ENCODE measurements at regions not wholly inside any gene's neighbourhood (a gene's known extent, or its start where the extent isn't known, plus 50 kb on each side); places are given as distances from the start of the nearest gene placed in this dataset.

DNA sequence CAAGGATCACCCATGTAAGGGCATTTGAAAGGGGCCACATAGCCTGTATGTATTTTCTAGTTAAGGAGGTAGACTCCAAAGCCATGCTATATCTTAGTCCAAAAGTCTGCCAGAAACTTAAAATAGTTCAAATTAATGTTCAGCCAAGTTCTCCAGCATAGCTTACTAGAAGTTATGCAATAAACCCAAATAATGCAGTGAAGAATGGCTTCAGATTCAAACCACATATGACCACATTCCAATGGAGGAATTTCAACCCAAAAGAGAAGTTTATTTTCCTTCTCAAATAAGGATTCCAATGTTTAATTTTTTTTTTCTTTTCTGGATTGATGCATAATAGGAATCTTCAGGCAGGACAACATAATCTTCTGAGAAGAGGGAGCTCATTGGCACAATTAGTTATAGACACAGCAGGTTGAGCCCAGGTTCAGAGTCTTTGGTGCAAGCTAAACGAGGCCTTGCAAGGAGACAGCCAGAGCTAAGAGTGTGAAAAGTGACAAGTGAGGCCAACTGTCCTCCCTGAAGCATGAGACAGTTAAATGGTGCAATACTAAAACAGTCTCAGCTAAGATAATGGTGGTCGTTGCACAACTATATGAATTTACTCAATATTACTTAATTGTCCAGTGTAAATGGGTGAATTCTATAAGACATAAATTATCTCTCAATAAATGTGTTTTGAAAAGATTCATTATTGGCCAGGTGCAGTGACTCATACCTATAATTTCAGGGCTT lies 598.8 kb upstream of the CDH4 start:
- DNase-seq: no peak

DNA sequence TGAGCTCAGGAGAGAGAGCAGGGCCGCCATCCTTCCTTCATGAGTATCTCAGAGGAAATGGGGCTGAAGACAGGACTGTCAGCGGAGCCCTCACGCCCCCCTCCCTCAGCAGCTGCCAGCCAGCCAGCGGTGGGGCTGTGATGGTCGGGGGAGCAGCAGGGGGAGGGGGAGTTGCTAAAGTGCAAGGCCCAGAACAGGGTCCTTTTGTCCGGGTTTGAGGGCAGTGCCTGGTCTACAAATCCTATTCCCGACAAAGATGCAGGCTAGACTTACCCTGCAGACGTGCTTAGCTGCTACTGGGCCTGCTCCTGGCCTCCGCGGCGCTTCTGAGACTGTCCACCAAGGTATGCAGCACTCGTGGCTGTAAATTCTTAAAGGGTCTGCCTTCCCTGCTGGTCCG lies 593.4 kb upstream of the CDH4 start:
- no peak for DNase-seq

DNA sequence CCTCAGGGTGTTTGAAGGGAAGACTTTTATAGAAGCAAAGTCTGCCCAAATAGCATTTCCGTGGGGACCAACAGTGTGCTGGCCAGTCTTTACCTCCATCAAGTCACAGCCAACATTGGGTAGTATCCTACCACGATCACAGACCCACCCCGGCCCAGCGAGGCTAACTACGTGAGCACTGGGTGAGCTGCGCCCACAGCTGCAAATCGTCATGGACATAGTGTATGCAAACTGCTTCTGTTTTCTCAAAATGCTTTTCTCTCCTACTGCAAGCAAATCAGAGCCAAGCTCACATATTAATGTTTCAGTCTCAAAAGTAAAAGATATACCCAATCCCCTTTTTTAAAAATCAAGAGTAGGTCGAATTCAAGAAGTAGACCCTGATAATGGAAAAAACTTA lies 592.8 kb upstream of the CDH4 start:
- DNase-seq: no peak

DNA sequence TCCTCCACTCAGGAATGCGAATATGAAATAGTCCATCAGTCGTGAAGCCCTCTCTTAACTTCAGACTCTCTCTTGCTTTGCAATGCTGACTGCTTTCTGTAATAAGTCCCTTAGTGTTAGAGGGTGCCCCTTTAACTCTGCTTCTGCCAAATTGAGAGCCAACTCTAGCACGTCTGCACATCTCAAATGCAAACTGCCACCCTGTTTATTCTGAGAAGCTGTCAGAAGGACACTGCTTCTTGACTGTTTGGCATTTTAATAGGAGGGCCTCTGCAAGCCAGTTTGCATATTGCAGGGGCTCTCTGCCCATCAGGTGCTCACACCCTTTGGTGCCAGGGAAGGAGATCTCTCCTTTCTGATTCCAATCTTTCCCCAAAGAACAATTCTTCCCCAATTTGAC lies 589.8 kb upstream of the CDH4 start:
- DNase-seq: no peak

DNA sequence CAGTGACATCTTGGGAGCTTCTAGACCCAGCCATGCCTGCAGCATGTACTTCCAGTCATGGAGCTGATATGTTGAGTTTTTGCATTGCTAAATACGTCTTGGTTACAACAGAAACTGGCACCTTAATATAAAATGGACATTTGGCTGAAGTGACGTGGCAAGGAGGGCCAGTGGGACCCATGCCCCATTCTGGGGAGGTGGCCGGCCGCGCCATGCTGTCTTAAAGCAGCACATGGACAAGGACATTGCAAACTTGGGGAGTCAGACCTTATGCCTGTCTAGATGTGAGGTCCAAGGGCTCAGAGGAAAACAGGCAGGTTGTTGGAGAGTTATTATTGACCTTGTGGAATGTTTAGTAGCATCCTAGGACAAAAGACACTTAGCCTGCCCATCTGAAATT lies 588.0 kb upstream of the CDH4 start:
- DNase-seq: no peak

DNA sequence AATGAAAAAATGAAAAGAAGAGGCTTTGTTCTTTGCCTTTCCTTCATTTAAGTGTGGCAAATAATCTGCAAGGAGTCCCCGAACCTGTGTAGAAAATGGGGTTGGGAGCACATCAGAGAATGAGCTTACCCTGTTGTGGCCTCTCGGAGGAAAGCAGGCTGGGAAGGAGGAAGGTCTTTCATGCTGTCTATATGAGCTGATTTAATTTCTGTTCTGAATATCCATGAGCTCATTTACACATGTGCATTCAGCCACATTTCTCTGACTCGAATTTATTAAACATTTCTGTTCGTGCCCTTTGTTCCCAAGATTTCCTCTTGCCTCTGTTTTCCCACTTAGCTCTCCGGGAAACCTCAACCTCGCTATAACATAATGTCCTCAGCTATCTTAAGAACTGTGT lies 584.4 kb upstream of the CDH4 start:
- no peak for DNase-seq

DNA sequence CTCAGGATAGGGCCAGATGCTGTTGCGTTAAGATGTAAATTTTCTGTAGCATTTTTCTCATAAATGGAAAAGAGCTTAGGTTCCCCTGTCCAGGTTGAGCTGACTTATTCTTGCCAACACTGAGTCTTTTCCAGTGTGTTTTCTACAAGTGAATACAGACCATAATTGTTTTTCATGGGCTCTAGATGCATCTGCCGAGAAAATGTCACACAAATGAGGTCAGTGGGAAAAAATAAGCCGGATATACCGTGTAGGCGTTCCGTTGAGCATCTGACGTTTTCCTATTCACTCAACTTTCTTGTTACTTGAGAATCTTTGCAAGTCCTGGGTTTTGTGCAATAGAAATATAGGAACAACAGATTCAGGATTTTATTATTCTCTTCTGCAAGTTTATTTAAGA lies 582.9 kb upstream of the CDH4 start:
- DNase-seq: no peak

DNA sequence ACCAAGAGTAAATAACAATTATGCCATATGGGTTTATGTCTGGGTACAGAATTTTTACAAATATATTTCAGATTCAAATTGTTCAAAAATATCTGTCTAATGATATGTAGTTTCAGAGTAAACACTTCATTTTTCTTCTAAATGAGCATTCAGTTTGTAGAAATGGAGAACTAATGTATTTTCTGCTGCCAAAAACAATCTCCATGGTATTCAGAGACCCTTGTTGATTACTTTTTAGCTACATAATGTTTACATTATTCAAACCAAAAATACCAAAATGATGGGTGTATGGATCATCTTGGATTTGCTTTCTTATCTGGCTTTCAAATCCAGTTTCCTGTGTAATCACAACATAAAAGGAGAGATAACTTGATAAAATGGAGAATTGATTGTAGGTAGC lies 576.0 kb upstream of the CDH4 start:
- DNase-seq: no peak

DNA sequence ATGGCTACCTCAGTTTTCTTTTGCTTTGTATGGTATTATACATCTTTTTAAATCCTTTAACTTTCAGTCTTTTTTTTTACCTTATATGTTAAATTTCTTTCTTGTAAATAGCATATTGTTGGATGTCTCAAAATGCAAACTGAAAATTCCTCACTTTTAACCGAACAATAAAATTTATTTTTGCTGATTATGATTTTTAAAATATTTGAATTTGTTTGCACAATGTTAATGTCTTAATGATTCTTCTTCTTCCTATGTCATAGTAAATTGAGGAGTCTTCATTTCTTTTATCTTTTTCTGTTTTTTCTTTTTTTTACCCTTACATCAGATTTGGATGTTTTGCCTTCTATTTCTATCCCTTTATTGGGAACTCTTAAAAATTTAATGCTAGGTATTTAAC lies 574.2 kb upstream of the CDH4 start:
- DNase-seq: no peak

DNA sequence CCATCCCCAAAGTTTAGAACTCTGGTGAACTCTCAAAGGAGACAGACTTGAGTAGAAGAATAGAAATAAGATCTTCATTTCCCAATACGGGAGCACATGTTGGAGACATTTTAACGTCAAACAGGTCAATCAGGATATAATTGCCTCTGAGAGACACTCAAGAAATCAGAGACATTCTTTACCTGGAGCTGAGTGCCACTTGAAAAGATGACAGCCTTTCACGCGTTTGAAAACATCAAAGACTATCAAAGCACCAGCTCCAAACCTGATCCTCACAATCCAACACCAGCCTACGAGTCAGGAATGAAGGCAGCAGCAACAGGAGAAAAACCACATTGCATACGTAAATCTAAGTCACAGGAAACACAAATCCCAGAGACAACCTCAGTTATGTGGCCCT lies 571.5 kb upstream of the CDH4 start:
- no peak for DNase-seq

DNA sequence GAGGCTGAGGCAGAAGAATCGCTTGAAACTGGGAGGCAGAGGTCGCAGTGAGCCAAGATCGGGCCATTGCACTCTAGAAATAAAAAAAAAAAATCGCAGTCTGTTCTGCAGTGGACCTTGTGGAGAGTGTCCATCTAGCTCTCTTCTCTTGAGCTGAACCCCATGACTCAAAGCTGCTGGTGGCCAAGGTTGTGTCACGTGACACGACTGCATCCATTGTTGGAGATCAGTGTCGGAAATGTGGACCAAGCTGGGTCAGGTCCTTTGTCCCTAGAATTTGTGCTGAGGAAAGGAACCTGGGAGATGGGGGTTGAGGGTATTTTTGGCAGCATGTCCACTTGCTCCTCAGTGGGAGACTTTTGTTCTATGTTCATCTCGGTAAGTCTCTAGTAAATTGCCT lies 564.8 kb upstream of the CDH4 start:
- DNase-seq: no peak

DNA sequence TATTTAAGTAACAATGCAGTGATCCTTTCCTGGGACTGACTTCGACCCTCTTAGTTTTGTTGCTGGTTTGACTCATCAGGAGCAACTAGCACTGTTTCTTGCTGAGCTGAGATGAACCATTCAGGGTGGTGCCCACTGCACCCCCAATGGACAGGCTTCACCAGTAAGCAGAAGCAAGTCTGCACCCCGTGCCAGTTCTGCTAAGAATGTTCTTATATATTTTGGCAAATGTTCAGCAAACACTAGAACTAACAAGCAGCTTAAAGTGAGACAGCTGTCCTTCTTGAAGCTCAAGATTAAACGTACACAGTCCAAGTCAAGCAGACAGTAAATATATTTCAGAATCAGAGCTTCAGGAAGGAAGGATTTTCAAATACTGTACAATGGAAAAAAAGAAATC lies 561.3 kb upstream of the CDH4 start:
- no peak for DNase-seq

DNA sequence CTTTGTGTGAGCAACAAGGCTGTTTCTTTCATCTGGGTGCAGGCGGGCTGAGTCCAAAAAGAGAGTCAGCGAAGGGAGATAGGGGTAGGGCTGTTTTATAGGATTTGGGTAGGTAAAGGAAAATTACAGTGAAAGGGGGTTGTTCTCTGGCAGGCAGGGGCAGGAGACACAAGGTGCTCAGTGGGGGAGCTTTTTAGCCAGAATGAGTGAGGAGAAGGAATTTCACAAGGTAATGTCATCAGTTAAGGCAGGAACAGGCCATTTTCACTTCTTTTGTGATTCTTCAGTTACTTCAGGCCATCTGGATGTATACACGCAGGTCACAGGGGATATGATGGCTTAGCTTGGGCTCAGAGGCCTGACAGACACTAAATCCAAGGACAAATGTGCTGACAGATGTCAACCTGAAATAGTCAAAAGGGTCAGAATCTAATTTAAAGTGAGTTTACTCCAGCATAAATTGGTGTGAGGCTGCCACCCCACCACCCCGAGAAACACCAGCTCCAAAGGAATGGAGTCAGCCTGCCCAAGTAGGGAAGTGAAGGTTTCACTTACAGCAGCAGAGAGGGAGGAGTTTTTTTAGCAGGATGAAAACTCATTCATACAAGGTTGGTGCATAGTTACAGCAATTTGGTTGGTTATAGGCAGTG lies 560.0 kb upstream of the CDH4 start:
- DNase-seq: no peak

DNA sequence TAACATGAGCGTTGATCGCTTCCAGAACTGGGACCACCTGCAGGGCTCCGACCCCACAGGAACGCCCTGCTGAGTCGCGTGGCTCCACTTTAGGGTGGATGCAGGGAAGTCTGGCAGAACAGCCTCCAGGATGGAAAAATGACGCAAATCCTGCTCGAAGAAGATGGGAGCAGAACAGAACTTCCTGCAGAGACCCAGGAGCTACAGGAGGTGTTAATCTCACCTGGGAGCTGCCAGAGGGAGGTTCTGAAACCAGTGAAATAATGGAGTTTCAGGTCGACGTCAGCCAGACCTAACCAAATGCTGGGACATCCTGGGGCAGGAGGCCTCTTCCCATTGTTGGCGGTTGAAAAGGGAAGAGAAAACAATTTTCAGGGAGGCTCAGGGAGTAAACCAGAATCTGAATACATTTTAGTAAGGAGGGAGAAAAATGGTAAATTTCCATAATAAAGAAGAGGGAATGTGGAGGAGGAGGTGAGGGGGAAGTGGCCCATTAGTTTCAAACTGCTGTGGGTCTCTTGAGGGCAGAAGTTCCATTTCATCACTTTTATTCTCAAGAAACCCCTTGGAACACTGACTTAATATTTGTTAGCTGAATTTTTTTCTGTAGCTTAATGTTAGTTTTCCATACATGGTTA lies 558.4 kb upstream of the CDH4 start:
- DNase-seq: no peak

DNA sequence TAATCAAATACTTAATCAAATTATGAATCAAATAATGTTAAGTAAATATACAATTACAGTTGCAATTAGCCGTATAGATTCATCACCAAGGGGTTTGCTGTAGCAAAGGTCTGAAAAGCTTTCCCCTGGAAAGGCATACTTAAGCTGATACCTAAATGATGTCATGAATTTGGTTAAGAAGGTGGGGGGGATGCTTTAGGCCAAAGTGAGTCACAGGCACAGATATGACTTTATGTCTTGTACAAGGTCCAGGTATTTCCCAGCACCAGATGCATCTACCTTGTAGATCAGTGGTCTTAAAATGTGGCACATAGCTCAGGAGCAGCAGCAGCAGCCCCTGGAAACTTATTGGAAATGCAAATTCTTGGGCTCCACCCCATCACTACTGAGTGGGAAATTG lies 557.3 kb upstream of the CDH4 start:
- no peak for DNase-seq

DNA sequence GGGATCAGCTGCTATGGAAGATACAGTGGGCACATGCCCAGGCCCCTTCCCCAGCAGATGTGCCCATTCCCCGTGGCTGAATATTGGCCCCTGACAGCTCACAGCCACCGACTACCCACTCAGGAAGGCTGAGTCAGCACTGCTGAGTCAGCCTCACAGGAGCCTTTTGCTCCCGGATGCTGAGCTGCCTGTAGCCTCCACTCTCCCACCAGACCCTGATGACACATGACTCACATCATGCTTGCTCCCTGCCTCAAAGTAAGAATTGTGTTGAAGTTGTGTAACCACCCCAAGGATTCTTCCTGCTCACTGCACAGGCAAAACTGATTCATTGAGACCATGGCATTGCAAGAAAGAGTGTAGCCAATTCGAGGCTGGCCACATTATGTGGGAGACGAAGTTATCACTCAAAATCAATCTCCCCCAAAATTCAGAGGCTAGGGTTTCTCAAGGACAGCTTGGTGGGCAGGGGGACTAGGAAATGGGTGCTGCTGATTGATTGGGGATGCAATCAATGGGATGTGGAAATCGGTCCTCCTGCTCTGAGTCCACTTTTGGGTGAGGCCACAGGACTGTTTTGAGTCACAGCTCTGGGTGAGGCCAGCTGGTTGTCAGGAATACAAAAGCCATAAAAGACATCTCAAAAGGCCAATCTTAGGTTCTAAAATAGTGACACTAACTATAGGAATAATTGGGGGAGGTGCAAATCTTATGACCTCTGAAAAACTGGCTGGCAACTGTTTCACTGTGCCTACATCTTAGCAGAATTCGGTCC lies 556.6 kb upstream of the CDH4 start:
- no peak for DNase-seq

DNA sequence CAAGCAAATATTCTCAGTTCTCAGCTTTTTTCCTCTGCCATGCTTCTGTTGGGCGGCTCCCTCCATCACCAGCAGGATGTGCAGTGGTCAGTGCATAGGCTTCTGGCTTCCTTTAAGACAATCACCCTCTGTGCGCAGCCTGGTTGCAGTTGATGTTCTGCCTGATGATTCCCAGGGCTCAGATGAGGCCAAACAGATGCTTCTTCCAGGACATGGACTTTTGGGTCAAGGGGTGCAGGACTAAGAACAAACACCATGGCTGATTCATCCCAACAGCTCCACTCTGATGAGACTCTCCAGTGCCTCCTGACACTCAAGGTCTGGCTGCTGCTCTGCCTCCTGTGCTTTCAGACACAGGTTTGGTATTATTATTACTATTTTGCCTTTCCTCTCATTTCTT lies 554.8 kb upstream of the CDH4 start:
- DNase-seq: no peak

DNA sequence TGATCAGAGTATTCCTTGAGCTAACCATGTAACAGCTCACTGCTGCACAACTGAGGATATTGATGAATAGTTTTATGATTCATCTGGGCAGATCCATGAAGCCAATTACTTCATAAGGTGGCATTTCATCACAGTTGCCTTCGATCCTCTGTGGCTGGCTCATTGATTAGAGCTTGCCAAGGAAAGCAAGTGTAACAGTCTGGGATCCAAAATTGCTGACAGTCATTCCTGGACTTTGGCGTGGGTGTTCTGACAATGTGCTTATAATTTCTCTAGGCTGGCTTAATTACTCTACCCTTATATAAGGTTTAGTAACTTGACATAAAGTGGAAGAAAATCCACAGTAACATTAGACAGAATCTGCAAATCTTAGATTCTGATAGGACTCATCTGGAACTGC lies 551.3 kb upstream of the CDH4 start:
- no peak for DNase-seq

DNA sequence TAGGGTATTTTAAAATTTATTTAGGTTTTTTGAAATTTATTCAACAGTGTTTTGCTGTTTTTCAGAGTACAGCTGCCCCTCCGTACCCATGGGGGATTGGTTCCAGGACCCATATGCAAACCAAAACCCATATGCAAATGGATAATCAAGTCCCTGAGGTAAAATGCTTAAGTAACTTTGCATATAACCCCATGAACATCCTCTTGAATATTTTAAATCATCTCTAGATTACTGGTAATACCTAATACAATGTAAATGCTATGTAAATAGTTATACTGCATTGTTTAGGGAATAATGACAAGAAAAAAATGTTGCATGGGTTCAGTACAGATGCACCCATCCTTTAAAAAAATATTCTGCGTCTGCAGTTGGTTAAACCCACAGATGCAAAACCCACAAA lies 547.9 kb upstream of the CDH4 start:
- DNase-seq: no peak

DNA sequence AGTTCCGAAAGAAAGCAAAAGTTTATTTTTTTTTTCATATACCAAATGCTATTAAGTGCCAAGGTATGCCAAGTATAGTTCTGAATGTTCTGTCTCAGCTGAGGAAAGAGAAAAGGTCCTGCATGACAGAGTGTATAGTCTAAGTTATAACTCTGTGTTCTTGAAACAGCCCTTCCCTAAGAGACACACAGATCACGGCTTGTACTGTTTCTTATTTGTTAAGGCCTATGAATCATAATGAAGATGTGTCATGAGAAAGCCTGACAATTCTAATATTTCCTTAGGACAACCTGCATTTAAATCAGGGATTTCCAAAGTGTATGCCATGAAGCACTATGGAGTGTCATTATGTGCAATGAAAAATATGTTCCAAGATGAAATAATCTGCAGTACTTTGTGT lies 538.7 kb upstream of the CDH4 start:
- DNase-seq: no peak

DNA sequence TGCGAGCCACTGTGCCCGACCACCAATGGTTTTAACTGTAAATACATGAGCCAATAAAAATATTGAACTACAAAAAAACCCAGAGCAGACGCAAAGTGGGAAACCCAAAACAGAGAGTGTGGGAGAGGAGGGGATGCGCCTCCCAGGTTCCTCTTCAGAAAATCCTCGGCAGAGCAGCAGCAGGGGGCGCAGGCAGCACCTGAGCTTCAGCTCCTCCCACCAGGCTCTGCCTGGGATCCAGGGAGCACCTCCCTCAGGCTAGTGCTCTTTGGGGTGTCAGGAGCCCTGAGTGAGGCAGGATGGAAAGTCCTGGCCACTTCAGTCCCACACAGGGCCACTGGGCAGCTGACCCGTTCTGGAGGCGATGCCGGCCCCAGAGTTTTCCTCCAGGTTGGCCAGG lies 536.9 kb upstream of the CDH4 start:
- no peak for DNase-seq

DNA sequence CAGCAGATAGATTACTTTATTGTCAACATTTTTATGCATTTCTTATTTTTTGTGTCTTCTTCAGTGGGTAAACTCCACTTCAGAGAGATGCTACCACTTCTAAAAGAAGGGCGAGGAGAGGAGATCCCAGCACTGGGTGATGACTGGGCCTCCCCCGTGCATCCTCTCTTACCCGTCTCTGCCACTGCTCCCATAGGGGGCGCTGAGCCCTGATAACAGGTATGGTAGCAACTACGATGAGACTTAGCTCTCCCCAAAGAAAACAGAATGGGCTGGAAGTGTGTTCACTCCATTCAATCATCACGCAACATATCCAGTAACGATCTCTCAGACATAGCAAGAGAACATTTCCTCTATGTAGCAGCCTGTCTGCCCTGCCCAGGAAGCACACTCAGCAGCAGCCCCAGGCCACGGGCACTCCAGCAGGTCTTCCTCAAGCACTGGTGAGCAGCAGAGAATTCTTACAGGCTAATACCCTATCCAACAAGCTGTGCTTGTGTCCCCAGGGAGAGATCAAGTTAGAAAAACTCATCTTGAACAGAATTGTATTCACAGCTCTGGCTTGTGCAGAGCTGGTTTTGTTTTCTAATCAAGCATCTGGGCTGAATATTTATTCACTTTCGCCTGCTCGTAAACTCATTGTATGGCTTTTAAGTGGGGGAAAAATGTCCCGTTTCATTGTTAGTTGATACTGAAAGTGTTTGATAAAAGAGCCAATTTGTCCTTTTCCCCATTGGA lies 533.1 kb upstream of the CDH4 start:
- no peak for DNase-seq

DNA sequence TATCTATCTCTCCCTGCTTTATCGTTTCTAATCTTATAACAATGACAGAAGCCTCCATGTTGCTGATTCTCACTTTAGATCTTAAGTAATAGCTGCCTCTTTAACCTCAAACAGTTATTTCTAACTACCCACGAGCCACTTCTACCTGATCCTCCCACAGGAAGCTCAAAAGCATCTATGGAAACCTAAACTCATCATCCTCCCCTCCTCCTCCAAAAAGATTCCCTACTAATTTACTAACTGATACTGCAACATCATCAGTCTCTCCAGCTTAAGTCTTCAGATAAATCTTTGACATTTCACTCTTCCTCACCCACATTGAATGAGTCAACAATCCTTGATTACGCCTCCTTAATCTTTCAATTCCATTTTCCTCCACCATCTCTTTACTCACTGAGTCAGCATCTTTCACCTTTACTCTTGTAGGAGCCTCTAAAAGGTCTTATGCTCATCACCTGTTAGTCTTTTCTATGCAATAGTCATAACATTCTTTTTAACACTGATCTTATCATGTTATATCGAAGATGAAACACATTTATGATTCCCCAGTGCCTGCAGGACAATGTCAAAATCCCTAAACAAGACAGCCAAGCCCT lies 526.7 kb upstream of the CDH4 start:
- no peak for DNase-seq
